ENCODE measurements at regions not wholly inside any gene's neighbourhood (a gene's known extent, or its start where the extent isn't known, plus 50 kb on each side); places are given as distances from the start of the nearest gene placed in this dataset.

DNA sequence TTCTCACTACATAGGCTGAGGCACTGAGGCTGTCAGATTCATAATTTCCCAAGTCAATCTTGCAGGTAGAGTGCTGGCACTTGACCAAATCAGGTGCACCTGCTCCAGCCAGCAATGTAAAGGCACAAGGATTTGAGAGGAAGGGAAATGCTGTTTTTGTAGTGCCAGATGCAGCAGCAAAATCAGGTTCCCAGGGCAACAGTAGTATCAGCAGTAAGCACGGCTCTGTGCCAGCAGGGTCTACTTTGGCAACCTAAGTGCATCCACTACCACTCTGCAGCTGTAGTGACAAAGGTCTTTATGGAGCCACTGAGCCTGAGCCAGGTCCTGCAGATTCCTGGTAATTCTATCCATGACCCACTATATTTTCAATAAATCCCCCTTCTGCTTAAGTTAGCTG is 329.5 kb downstream of the TPBG start:
- TF ChIP-seq ZNF366 (tag by site-specific recombination; conservative IDR thresholded peaks at IDR 0.05) = no peak
- TF ChIP-seq PRDM10 (tag by site-specific recombination; IDR thresholded peaks at IDR 0.05) = no peak
- no peak for TF ChIP-seq SP7 (tag by site-specific recombination; IDR thresholded peaks at IDR 0.05)
- no peak for TF ChIP-seq ZNF350 (tag by site-specific recombination; IDR thresholded peaks at IDR 0.05)
- no peak overlapping the region for H3K4me3 ChIP-seq (ENCODE audit: low read depth, low read length)
- CTCF ChIA-PET = no interaction called here

DNA sequence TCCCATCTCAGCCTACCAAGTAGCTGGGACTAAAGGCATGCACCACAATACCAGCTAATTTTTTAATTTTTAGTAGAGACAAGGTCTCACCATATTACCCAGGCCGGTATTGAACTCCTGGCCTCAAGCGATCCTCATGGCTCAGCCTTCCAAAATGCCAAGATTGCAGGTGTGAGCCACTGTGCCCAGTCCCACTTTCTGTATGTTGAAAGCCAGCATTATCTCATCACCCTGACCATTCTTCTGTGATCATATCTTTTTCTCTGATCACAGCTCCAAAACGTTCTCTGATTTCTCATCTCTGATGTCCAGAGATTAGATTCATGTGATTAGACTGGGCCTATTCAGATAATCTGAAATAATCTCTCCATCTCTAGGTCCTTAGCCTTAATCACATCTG is 337.7 kb downstream of the TPBG start:
- no peak overlapping the region for H3K27ac ChIP-seq (ENCODE audit: extremely low read depth, low read depth, low read length)
- peaks cover 6% of the 10 kb centered on the region; the same call in 1 of the 2 replicates for H3K4me1 ChIP-seq (ENCODE audit: control insufficient read depth, insufficient read depth, low read length)
- CTCF ChIA-PET = interaction anchor here (0.7 kb wide), 1 partner anchor 369 kb away, joined by 4 read pairs; no protein-coding TSS in a partner anchor
- H3K36me3 ChIP-seq (ENCODE audit: control insufficient read depth in 2 of 2, insufficient read depth in 1 of 2, low read length in 2 of 2) = no peaks in the 10 kb centered on the region
- no peaks in the 10 kb centered on the region for H3K9me3 ChIP-seq (ENCODE audit: control insufficient read depth, insufficient read depth, low read depth, low read length)
- POLR2A ChIA-PET = no interaction called here
- no peak overlapping the region for H3K4me3 ChIP-seq (ENCODE audit: low read depth, low read length)
- TF ChIP-seq, protein P1, sequence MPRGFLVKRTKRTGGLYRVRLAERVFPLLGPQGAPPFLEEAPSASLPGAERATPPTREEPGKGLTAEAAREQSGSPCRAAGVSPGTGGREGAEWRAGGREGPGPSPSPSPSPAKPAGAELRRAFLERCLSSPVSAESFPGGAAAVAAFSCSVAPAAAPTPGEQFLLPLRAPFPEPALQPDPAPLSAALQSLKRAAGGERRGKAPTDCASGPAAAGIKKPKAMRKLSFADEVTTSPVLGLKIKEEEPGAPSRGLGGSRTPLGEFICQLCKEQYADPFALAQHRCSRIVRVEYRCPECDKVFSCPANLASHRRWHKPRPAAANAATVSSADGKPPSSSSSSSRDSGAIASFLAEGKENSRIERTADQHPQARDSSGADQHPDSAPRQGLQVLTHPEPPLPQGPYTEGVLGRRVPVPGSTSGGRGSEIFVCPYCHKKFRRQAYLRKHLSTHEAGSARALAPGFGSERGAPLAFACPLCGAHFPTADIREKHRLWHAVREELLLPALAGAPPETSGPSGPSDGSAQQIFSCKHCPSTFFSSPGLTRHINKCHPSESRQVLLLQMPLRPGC (tag by site-specific recombination; IDR thresholded peaks at IDR 0.05) = no peak
- TF ChIP-seq ZBTB10 (tag by site-specific recombination; IDR thresholded peaks at IDR 0.05) (no peak), HOXC10 (CRISPR knock-in tag; IDR thresholded peaks at IDR 0.05) (no peak), ZNF133 (tag by site-specific recombination; IDR thresholded peaks at IDR 0.05) (no peak), ZNF677 (tag by site-specific recombination; IDR thresholded peaks at IDR 0.05) (no peak), ZNF664 (tag by site-specific recombination; IDR thresholded peaks at IDR 0.05) (no peak), ZNF433 (tag by site-specific recombination; IDR thresholded peaks at IDR 0.05; ENCODE audit: low read depth) (no peak), ZNF169 (tag by site-specific recombination; IDR thresholded peaks at IDR 0.05) (no peak), PRDM2 (tag by site-specific recombination; IDR thresholded peaks at IDR 0.05; ENCODE audit: borderline replicate concordance) (no peak), ZFP41 (tag by site-specific recombination; IDR thresholded peaks at IDR 0.05; ENCODE audit: borderline replicate concordance) (no peak), ZSCAN16 (tag by site-specific recombination; IDR thresholded peaks at IDR 0.05) (no peak), ZNF473 (tag by site-specific recombination; IDR thresholded peaks at IDR 0.05) (no peak), ZBTB1 (tag by site-specific recombination; IDR thresholded peaks at IDR 0.05) (no peak)
- TF ChIP-seq, protein P2, sequence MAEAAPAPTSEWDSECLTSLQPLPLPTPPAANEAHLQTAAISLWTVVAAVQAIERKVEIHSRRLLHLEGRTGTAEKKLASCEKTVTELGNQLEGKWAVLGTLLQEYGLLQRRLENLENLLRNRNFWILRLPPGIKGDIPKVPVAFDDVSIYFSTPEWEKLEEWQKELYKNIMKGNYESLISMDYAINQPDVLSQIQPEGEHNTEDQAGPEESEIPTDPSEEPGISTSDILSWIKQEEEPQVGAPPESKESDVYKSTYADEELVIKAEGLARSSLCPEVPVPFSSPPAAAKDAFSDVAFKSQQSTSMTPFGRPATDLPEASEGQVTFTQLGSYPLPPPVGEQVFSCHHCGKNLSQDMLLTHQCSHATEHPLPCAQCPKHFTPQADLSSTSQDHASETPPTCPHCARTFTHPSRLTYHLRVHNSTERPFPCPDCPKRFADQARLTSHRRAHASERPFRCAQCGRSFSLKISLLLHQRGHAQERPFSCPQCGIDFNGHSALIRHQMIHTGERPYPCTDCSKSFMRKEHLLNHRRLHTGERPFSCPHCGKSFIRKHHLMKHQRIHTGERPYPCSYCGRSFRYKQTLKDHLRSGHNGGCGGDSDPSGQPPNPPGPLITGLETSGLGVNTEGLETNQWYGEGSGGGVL (tag by site-specific recombination; IDR thresholded peaks at IDR 0.05) = no peak

More for the DNA sequence above, 329.5 kb downstream of the TPBG start:
- Histone ChIP-seq H3K27ac (ENCODE audit: extremely low read depth, low read depth, low read length) (no peak overlapping the region), H3K9me3 (ENCODE audit: control insufficient read depth, insufficient read depth, low read depth, low read length) (no peaks in the 10 kb centered on the region), H3K4me1 (ENCODE audit: control insufficient read depth, insufficient read depth, low read length) (no peaks in the 10 kb centered on the region), H3K36me3 (ENCODE audit: control insufficient read depth in 2 of 2, insufficient read depth in 1 of 2, low read length in 2 of 2) (no peaks in the 10 kb centered on the region)
- POLR2A ChIA-PET = no interaction called here

All from HEK293 (cell line).